HCT116 (cell line): ENCODE measurements at regions not wholly inside any gene's neighbourhood (a gene's known extent, or its start where the extent isn't known, plus 50 kb on each side); places are given as distances from the start of the nearest gene placed in this dataset.

ENCODE experiments used
- ATAC-seq: fragments of 200-7000 bp; cut with Tn5 transposase; 2 replicates; pipeline ENCODE4 v1.9.1; 2020; ENCODE audit warnings: mild to moderate bottlenecking, moderate library complexity
- BruUV-seq: library from RNA; stranded (reverse); fragments of 400-500 nt; replicated peaks from 2 replicates; lab custom pipeline; 2021; lab: Mats Ljungman, UMichigan
- CTCF ChIA-PET: fragments of 300-600 bp; sonication (Branson Sonifier 250); formaldehyde crosslinking; loops from one replicate; lab custom pipeline; 2021; ENCODE audit warnings: antibody characterized with exemption; lab: Charles Lee
- POLR2A ChIA-PET: fragments of 300-600, 350-600 bp; sonication (Branson Sonifier 250); formaldehyde crosslinking; loops from one replicate; lab custom pipeline; 2021; ENCODE audit warnings: antibody characterized with exemption; lab: Charles Lee
- RAD21 ChIA-PET, 2 experiments: fragments of 300-600 bp; sonication (Branson Sonifier 250); formaldehyde crosslinking; loops; one replicate each; lab custom pipeline; 2023; ENCODE audit warnings: low total read pairs in 2 of 2; ENCODE audit not compliant: uncharacterized antibody in 2 of 2, unreplicated experiment in 2 of 2, low non-redundant PET in 1 of 2; lab: Charles Lee
- DNase-seq: peaks from one replicate; pipeline ENCODE4 v3.0.0-alpha.2; 2010; ENCODE audit warnings: low read depth, low spot score
- H2AFZ ChIP-seq: fragments of 200-600 bp; shearing (Covaris generic), sonication (generic); 2 replicates; pipeline ENCODE4 v1.6.1; 2017; ENCODE audit warnings: low read depth, mixed run types, mixed read lengths, antibody characterized with exemption, low read length; ENCODE audit not compliant: poor library complexity, severe bottlenecking
- H3K27ac ChIP-seq: 2 replicates; pipeline ENCODE4 v1.5.1; 2012; ENCODE audit warnings: low read depth, low read length
- H3K27me3 ChIP-seq: fragments of 200-600 bp; sonication (generic); 2 replicates; pipeline ENCODE4 v1.6.1; 2016; ENCODE audit warnings: mixed run types, low read length, mixed read lengths; ENCODE audit not compliant: insufficient read depth
- H3K36me3 ChIP-seq, 2 experiments: fragments of 200-500 bp in 1 of 2; fragments of 200-600 bp in 1 of 2; sonication (Bioruptor generic) in 1 of 2; sonication (generic) in 1 of 2; 2 replicates each; pipeline versions ENCODE4 v1.5.1 to v1.6.1; 2014 to 2016; ENCODE audit warnings: low read length in 2 of 2, inconsistent platforms in 1 of 2, mixed read lengths in 1 of 2, mixed run types in 1 of 2; ENCODE audit not compliant: insufficient read depth in 2 of 2, control insufficient read depth in 1 of 2
- H3K4me1 ChIP-seq, 2 experiments: fragments of 200-600 bp in 1 of 2; sonication (generic) in 1 of 2; 2 replicates each; pipeline versions ENCODE4 v1.5.1 to v1.6.1; 2012 to 2017; ENCODE audit warnings: low read length in 2 of 2, inconsistent platforms in 1 of 2, mild to moderate bottlenecking in 1 of 2, mixed read lengths in 1 of 2, mixed run types in 1 of 2, moderate library complexity in 1 of 2; ENCODE audit not compliant: insufficient read depth in 2 of 2, control insufficient read depth in 1 of 2
- H3K4me2 ChIP-seq: fragments of 200-600 bp; sonication (generic); 2 replicates; pipeline ENCODE4 v1.6.1; 2017; ENCODE audit warnings: mixed run types, low read length, mixed read lengths
- H3K4me3 ChIP-seq, 2 experiments: fragments of 200-600 bp in 1 of 2; sonication (generic) in 1 of 2; replicated peaks in 1 of 2; 2 replicates each; pipeline ENCODE4 v1.5.1; 2011 to 2016; ENCODE audit warnings: low read length in 2 of 2, control low read depth in 1 of 2, low read depth in 1 of 2, mild to moderate bottlenecking in 1 of 2, mixed read lengths in 1 of 2, mixed run types in 1 of 2
- H3K79me2 ChIP-seq: fragments of 200-600 bp; sonication (generic); 2 replicates; pipeline ENCODE4 v1.6.1; 2017; ENCODE audit warnings: mild to moderate bottlenecking, mixed run types, low read length, moderate library complexity, mixed read lengths; ENCODE audit not compliant: insufficient read depth
- H3K9ac ChIP-seq: fragments of 200-600 bp; sonication (generic); 2 replicates; pipeline ENCODE4 v1.6.1; 2016; ENCODE audit warnings: low read length, mixed read lengths
- H3K9me2 ChIP-seq: fragments of 200-600 bp; sonication (generic), shearing (Covaris generic); 2 replicates; pipeline ENCODE4 v1.6.1; 2017; ENCODE audit warnings: mixed run types, mild to moderate bottlenecking, moderate library complexity; ENCODE audit not compliant: insufficient read depth
- H3K9me3 ChIP-seq, 2 experiments: fragments of 200-500 bp in 1 of 2; fragments of 200-600 bp in 1 of 2; sonication (Bioruptor generic) in 1 of 2; sonication (generic) in 1 of 2; 2 replicates each; pipeline ENCODE4 v1.6.1; 2014 to 2017; ENCODE audit warnings: low read length in 2 of 2, mixed read lengths in 2 of 2, inconsistent platforms in 1 of 2, low read depth in 1 of 2, mild to moderate bottlenecking in 1 of 2, mixed run types in 1 of 2, moderate library complexity in 1 of 2; ENCODE audit not compliant: control insufficient read depth in 1 of 2, insufficient read depth in 1 of 2
- H4K20me1 ChIP-seq: fragments of 200-600 bp; sonication (generic), shearing (Covaris generic); 2 replicates; pipeline ENCODE4 v1.6.1; 2017; ENCODE audit warnings: mixed run types, mild to moderate bottlenecking, moderate library complexity; ENCODE audit not compliant: insufficient read depth
- CBX3 ChIP-seq: IDR thresholded peaks from 2 replicates; pipeline ENCODE4 v1.6.1; 2012; ENCODE audit warnings: low read depth
- CEBPB ChIP-seq: IDR thresholded peaks from 2 replicates; pipeline ENCODE4 v1.6.1; 2012; ENCODE audit warnings: low read depth
- EGR1 ChIP-seq: IDR thresholded peaks from 2 replicates; pipeline ENCODE4 v1.6.1; 2012; ENCODE audit warnings: low read depth
- EZH2 ChIP-seq: fragments of 200-600 bp; sonication (generic); IDR thresholded peaks from 2 replicates; pipeline ENCODE4 v1.6.1; 2017; ENCODE audit warnings: antibody characterized with exemption, mixed run types
- FOSL1 ChIP-seq: IDR thresholded peaks from 2 replicates; pipeline ENCODE4 v1.6.1; 2012; ENCODE audit warnings: low read depth
- JUND ChIP-seq: IDR thresholded peaks from 2 replicates; pipeline ENCODE4 v1.6.1; 2012
- POLR2A ChIP-seq: IDR thresholded peaks from 2 replicates; pipeline ENCODE4 v1.7.0; 2011; ENCODE audit warnings: borderline replicate concordance; ENCODE audit not compliant: insufficient read depth, insufficient read length; ENCODE audit errors: extremely low read depth
- POLR2AphosphoS5 ChIP-seq: IDR thresholded peaks from 2 replicates; pipeline ENCODE4 v1.6.1; 2011; ENCODE audit warnings: mild to moderate bottlenecking, low read depth, low read length, moderate library complexity
- SIN3A ChIP-seq: IDR thresholded peaks from 2 replicates; pipeline ENCODE4 v1.6.1; 2012; ENCODE audit warnings: low read depth
- SP1 ChIP-seq: IDR thresholded peaks from 2 replicates; pipeline ENCODE4 v1.6.1; 2012; ENCODE audit warnings: low read depth
- TCF7L2 ChIP-seq: IDR thresholded peaks from 2 replicates; pipeline ENCODE4 v1.7.0; 2011; ENCODE audit warnings: borderline replicate concordance, inconsistent platforms; ENCODE audit not compliant: insufficient read depth, insufficient read length; ENCODE audit errors: extremely low read depth
- ZFX ChIP-seq: fragments of 450-650 bp; IDR thresholded peaks from 2 replicates; pipeline ENCODE4 v1.6.1; 2017
- ZNF274 ChIP-seq: fragments of 200-500 bp; sonication (Bioruptor generic); IDR thresholded peaks from 2 replicates; pipeline ENCODE4 v1.6.1; 2014; ENCODE audit warnings: mild to moderate bottlenecking, low read depth, low read length, inconsistent platforms
- intact Hi-C: fragments of 100-400 bp; cut with micrococcal nuclease; formaldehyde crosslinking; loops from 2 replicates; pipeline ENCODE4 v1.10.0; 2022
- TF ChIP-seq, protein P1 (sequence below): IDR thresholded peaks from 2 replicates; pipeline ENCODE4 v1.6.1; 2012
- TF ChIP-seq, protein P2 (sequence below): IDR thresholded peaks from 2 replicates; pipeline ENCODE4 v1.6.1; 2012; ENCODE audit warnings: low read depth
- TF ChIP-seq, protein P3 (sequence below), 3 experiments: fragments of 200-600 bp in 1 of 3; sonication (generic) in 1 of 3; IDR thresholded peaks in 2 of 3; conservative IDR thresholded peaks in 1 of 3; 2 replicates each; pipeline ENCODE4 v1.5.1; 2012 to 2017; ENCODE audit warnings: low read depth in 2 of 3, low read length in 2 of 3, antibody characterized with exemption in 1 of 3, borderline replicate concordance in 1 of 3, control low read depth in 1 of 3, mild to moderate bottlenecking in 1 of 3, mixed read lengths in 1 of 3, mixed run types in 1 of 3, moderate library complexity in 1 of 3; ENCODE audit not compliant: insufficient read depth in 1 of 3

DNA sequence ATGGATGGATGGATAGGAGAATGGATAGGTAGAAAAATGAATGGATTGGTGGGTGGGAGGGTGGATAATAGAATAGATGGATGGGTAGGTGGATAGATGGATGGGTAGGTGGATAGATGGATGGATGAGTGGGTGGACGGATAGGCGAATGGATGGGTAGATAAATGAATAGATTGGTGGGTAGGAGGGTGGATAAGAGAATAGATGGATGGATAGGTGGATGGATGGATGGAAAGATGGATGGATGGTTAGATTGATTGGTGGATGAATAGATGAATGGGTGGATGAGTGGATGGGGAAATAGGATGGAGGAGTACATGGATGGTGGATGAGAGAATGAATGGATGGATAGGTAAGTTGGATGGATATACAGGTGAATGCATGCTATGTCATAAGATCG lies 110.5 kb downstream of the CEBPB start (continued):
- TF ChIP-seq, protein P1, sequence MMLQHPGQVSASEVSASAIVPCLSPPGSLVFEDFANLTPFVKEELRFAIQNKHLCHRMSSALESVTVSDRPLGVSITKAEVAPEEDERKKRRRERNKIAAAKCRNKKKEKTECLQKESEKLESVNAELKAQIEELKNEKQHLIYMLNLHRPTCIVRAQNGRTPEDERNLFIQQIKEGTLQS: no peak
- TF ChIP-seq CEBPB: no peak
- TF ChIP-seq ZNF274: no peak
- TF ChIP-seq POLR2AphosphoS5: no peak
- TF ChIP-seq FOSL1: no peak

DNA sequence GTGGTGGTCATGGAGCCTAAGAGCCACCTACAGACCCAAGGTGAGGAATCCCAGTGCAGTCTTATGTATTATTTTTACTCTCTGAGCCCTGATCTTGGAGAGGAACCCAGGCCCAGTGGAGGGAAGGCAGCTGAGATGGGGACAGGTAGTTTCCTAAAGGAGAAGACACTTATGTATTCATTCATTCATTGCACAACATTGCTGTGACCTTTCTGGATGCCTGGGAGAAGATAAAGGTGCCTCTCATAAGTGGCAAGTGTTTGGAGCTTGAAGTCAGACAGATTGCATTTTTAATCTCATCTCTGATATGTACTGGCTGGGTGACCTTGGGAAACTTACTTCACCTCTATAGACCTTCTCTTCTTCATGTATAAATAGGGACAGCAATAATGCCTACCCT lies 111.1 kb downstream of the CEBPB start:
- CTCF ChIA-PET: no interaction called here
- ATAC-seq (no peak), DNase-seq (no peak)
- Histone ChIP-seq H3K4me2 (no peak overlapping the region), H3K27ac (no peak overlapping the region), H3K36me3 (no peaks in the 10 kb centered on the region), H4K20me1 (no peaks in the 10 kb centered on the region), H3K27me3 (no peaks in the 10 kb centered on the region), H3K9me3 (no peaks in the 10 kb centered on the region), H3K9me2 (no peaks in the 10 kb centered on the region), H3K4me1 (peaks cover 10 to 23% of the 10 kb centered on the region in 2 experiments), H3K4me3 (no peak overlapping the region), H3K9ac (no peak overlapping the region), H3K79me2 (no peaks in the 10 kb centered on the region), H2AFZ (no peak overlapping the region)
- RAD21 ChIA-PET: no interaction called here
- POLR2A ChIA-PET: no interaction called here
- no peak for TF ChIP-seq POLR2A
- TF ChIP-seq, protein P2, sequence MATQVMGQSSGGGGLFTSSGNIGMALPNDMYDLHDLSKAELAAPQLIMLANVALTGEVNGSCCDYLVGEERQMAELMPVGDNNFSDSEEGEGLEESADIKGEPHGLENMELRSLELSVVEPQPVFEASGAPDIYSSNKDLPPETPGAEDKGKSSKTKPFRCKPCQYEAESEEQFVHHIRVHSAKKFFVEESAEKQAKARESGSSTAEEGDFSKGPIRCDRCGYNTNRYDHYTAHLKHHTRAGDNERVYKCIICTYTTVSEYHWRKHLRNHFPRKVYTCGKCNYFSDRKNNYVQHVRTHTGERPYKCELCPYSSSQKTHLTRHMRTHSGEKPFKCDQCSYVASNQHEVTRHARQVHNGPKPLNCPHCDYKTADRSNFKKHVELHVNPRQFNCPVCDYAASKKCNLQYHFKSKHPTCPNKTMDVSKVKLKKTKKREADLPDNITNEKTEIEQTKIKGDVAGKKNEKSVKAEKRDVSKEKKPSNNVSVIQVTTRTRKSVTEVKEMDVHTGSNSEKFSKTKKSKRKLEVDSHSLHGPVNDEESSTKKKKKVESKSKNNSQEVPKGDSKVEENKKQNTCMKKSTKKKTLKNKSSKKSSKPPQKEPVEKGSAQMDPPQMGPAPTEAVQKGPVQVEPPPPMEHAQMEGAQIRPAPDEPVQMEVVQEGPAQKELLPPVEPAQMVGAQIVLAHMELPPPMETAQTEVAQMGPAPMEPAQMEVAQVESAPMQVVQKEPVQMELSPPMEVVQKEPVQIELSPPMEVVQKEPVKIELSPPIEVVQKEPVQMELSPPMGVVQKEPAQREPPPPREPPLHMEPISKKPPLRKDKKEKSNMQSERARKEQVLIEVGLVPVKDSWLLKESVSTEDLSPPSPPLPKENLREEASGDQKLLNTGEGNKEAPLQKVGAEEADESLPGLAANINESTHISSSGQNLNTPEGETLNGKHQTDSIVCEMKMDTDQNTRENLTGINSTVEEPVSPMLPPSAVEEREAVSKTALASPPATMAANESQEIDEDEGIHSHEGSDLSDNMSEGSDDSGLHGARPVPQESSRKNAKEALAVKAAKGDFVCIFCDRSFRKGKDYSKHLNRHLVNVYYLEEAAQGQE: no peak
- no peak for TF ChIP-seq SIN3A
- no peak for TF ChIP-seq EZH2
- TF ChIP-seq ZNF274: no peak
- TF ChIP-seq EGR1: no peak
- TF ChIP-seq CEBPB: no peak
- TF ChIP-seq, protein P1: no peak
- no peak for TF ChIP-seq CBX3
- no peak for TF ChIP-seq TCF7L2
- TF ChIP-seq SP1: no peak
- no peak for TF ChIP-seq POLR2AphosphoS5
- TF ChIP-seq FOSL1: no peak
- TF ChIP-seq, protein P3, sequence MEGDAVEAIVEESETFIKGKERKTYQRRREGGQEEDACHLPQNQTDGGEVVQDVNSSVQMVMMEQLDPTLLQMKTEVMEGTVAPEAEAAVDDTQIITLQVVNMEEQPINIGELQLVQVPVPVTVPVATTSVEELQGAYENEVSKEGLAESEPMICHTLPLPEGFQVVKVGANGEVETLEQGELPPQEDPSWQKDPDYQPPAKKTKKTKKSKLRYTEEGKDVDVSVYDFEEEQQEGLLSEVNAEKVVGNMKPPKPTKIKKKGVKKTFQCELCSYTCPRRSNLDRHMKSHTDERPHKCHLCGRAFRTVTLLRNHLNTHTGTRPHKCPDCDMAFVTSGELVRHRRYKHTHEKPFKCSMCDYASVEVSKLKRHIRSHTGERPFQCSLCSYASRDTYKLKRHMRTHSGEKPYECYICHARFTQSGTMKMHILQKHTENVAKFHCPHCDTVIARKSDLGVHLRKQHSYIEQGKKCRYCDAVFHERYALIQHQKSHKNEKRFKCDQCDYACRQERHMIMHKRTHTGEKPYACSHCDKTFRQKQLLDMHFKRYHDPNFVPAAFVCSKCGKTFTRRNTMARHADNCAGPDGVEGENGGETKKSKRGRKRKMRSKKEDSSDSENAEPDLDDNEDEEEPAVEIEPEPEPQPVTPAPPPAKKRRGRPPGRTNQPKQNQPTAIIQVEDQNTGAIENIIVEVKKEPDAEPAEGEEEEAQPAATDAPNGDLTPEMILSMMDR (IDR thresholded peaks at IDR 0.05 in 2 of 3, conservative IDR thresholded peaks at IDR 0.05 in 1 of 3; ENCODE audit: borderline replicate concordance in 1 of 3, insufficient read depth in 1 of 3, low read depth in 2 of 3, low read length in 2 of 3): no peak
- no peak for TF ChIP-seq JUND
- TF ChIP-seq ZFX: no peak
- intact Hi-C loops: no loop called here
- BruUV-seq: no TSS peak
